ENCODE measurements at regions not wholly inside any gene's neighbourhood (a gene's known extent, or its start where the extent isn't known, plus 50 kb on each side); places are given as distances from the start of the nearest gene placed in this dataset.

GRCh38 chr2:163419000-163419830 lies 316.6 kb downstream of the FIGN start:
- H3K27me3 ChIP-seq (ENCODE audit: control insufficient read depth, insufficient read depth, low read length, poor library complexity, severe bottlenecking): no peaks in the 10 kb centered on the region
- H3K9ac ChIP-seq (ENCODE audit: extremely low read depth, low read length, poor library complexity, severe bottlenecking): no peak overlapping the region
- DNase-seq: no peak
- Mint-ChIP-seq H3K4me3 (no peak overlapping the region), H3K27ac (no peak overlapping the region), H3K9me3 (no peaks in the 10 kb centered on the region), H3K36me3 (ENCODE audit: low read depth) (no peaks in the 10 kb centered on the region), H3K27me3 (ENCODE audit: insufficient read depth) (no peaks in the 10 kb centered on the region), H3K4me1 (peaks cover 2% of the 10 kb centered on the region)
- no peaks in the 10 kb centered on the region for H3K4me1 ChIP-seq (ENCODE audit: control insufficient read depth, insufficient read depth, low read length)
- H3K9me3 ChIP-seq (ENCODE audit: control insufficient read depth, low read length): no peaks in the 10 kb centered on the region
- H3K36me3 ChIP-seq (ENCODE audit: control insufficient read depth, insufficient read depth, low read length): no peaks in the 10 kb centered on the region
- no peak overlapping the region for H3K4me3 ChIP-seq (ENCODE audit: low read length)
- no peak overlapping the region for H3K27ac ChIP-seq (ENCODE audit: low read depth, low read length)
- WGBS, 2 experiments (ENCODE audit: insufficient coverage in 1 of 2, insufficient read length in 1 of 2): 92 to 96% methylated on average over 3 to 4 of the region's 4 CpGs
- TF ChIP-seq CTCF (conservative IDR thresholded peaks at IDR 0.05): no peak

GRCh38 chr2:163417596-163418337 lies 318.0 kb downstream of the FIGN start:
- no peak for TF ChIP-seq CTCF (conservative IDR thresholded peaks at IDR 0.05)
- H3K4me1 ChIP-seq (ENCODE audit: control insufficient read depth, insufficient read depth, low read length): no peaks in the 10 kb centered on the region
- H3K4me3 ChIP-seq (ENCODE audit: low read length): no peak overlapping the region
- H3K9ac ChIP-seq (ENCODE audit: extremely low read depth, low read length, poor library complexity, severe bottlenecking): no peak overlapping the region
- H3K36me3 Mint-ChIP-seq (ENCODE audit: low read depth): no peaks in the 10 kb centered on the region
- H3K27me3 Mint-ChIP-seq (ENCODE audit: insufficient read depth): no peaks in the 10 kb centered on the region
- no peaks in the 10 kb centered on the region for H3K27me3 ChIP-seq (ENCODE audit: control insufficient read depth, insufficient read depth, low read length, poor library complexity, severe bottlenecking)
- no peaks in the 10 kb centered on the region for H3K4me1 Mint-ChIP-seq
- no peaks in the 10 kb centered on the region for H3K36me3 ChIP-seq (ENCODE audit: control insufficient read depth, insufficient read depth, low read length)
- H3K9me3 Mint-ChIP-seq: no peaks in the 10 kb centered on the region
- no peak overlapping the region for H3K27ac ChIP-seq (ENCODE audit: low read depth, low read length)
- WGBS, 2 experiments (ENCODE audit: insufficient coverage in 1 of 2, insufficient read length in 1 of 2): no CpG with 5 or more reads among the region's 2 CpGs
- no peak overlapping the region for H3K27ac Mint-ChIP-seq
- no peak overlapping the region for H3K4me3 Mint-ChIP-seq
- H3K9me3 ChIP-seq (ENCODE audit: control insufficient read depth, low read length): no peaks in the 10 kb centered on the region
- DNase-seq: no peak

GRCh38 chr2:163414121-163414520 lies 321.7 kb downstream of the FIGN start:
- Mint-ChIP-seq H3K27me3 (ENCODE audit: insufficient read depth) (no peaks in the 10 kb centered on the region), H3K9me3 (no peaks in the 10 kb centered on the region), H3K36me3 (ENCODE audit: low read depth) (no peaks in the 10 kb centered on the region), H3K4me3 (no peak overlapping the region), H3K27ac (no peak overlapping the region), H3K4me1 (peaks cover 2% of the 10 kb centered on the region)
- no peak overlapping the region for H3K9ac ChIP-seq (ENCODE audit: extremely low read depth, low read length, poor library complexity, severe bottlenecking)
- DNase-seq: no peak
- no peaks in the 10 kb centered on the region for H3K36me3 ChIP-seq (ENCODE audit: control insufficient read depth, insufficient read depth, low read length)
- H3K27ac ChIP-seq (ENCODE audit: low read depth, low read length): no peak overlapping the region
- 93% methylated on average over 3 of the region's 3 CpGs; no CpG with 5 or more reads in 1 of the 2 experiments for WGBS, 2 experiments (ENCODE audit: insufficient coverage in 1 of 2, insufficient read length in 1 of 2)
- no peak overlapping the region for H3K4me3 ChIP-seq (ENCODE audit: low read length)
- no peaks in the 10 kb centered on the region for H3K27me3 ChIP-seq (ENCODE audit: control insufficient read depth, insufficient read depth, low read length, poor library complexity, severe bottlenecking)
- TF ChIP-seq CTCF (conservative IDR thresholded peaks at IDR 0.05): no peak
- no peaks in the 10 kb centered on the region for H3K4me1 ChIP-seq (ENCODE audit: control insufficient read depth, insufficient read depth, low read length)
- H3K9me3 ChIP-seq (ENCODE audit: control insufficient read depth, low read length): no peaks in the 10 kb centered on the region

Data from endodermal cell (in vitro differentiated cells).